Muscle of back (tissue), 3 donors: ENCODE measurements at regions not wholly inside any gene's neighbourhood (a gene's known extent, or its start where the extent isn't known, plus 50 kb on each side); places are given as distances from the start of the nearest gene placed in this dataset.
"Not testable (repeated sequence)": the region's sequence is repeated elsewhere in the genome, so short reads cannot be mapped to it uniquely, and the experiment has no call there.

Experiments
- DNase-seq, 3 donors: peaks; one replicate each; pipeline versions ENCODE4 v3.0.0 to v3.0.0-alpha.2; 2013

- no peak for DNase-seq
These were observed 76.0 kb upstream of the XPA start for GRCh38 chr9:97773091-97773490.

DNA sequence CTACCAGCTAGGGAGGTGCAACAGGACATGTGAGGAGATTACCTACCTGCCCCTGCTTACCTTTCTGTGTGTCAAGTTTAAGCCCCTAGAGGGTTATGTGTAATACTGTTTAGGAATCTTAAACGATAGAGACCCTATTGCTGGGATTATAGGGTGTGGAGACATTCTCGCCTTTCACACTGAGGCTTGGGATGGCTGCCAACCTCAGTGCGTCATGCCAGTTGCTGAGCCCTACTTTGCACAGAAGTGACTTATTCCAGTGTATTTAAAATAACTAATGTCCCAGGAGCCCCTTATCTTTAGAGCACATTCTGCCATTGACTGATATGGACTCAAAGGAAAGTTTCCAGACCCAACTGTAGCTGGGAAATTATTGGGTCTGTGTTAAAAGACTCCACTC lies 76.6 kb upstream of the XPA start:
- peak in 1 of 3 donors; percentile 27 for DNase-seq

- DNase-seq: no peak
These were observed 77.5 kb upstream of the XPA start for GRCh38 chr9:97774673-97775072.

- DNase-seq: not testable (repeated sequence)
These were observed 74.3 kb upstream of the FOXE1 start for GRCh38 chr9:97778740-97779139.

- DNase-seq: no peak
These were observed 73.4 kb upstream of the FOXE1 start for GRCh38 chr9:97779608-97780007.

DNA sequence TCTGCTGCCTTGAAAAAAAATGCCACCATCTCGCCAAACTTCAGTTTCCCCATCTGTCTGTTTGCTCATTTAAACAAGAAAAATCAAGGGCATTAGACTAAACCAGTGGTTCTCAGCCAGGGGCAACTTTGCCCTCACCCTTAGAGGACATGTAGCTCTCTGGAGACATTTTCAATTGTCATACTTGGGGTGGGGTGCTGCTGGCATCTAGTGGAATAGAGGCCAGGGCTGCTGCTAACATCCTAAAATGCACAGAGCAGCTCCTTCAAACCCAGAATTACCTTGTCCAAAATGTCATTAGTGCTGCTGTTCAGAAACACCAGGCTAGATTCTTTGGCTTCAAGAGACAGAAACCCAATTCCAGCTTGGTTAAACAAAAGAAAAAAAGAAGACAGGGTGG lies 71.1 kb upstream of the FOXE1 start:
- no peak for DNase-seq

DNA sequence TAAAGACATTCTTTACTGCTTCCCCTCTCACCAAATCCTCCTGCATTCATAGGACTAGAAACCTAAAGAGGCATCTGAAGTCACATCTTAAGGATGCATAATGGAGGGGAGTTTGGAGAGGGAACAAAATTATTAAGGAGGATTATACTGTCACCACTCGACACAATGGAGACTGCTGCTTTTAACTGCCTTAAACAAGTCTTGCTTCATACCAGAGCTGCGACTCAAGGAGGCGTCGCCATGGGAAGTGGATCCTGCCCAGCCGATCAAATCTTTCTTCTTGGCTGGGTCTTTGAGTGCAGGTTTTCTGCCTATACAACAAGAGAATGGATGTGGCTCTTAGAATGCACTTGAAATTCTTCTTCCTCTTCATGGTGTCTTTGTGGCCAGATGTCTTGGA lies 66.7 kb upstream of the FOXE1 start:
- DNase-seq: no peak

- DNase-seq: no peak
These were observed 65.5 kb upstream of the FOXE1 start for GRCh38 chr9:97787551-97787950.

DNA sequence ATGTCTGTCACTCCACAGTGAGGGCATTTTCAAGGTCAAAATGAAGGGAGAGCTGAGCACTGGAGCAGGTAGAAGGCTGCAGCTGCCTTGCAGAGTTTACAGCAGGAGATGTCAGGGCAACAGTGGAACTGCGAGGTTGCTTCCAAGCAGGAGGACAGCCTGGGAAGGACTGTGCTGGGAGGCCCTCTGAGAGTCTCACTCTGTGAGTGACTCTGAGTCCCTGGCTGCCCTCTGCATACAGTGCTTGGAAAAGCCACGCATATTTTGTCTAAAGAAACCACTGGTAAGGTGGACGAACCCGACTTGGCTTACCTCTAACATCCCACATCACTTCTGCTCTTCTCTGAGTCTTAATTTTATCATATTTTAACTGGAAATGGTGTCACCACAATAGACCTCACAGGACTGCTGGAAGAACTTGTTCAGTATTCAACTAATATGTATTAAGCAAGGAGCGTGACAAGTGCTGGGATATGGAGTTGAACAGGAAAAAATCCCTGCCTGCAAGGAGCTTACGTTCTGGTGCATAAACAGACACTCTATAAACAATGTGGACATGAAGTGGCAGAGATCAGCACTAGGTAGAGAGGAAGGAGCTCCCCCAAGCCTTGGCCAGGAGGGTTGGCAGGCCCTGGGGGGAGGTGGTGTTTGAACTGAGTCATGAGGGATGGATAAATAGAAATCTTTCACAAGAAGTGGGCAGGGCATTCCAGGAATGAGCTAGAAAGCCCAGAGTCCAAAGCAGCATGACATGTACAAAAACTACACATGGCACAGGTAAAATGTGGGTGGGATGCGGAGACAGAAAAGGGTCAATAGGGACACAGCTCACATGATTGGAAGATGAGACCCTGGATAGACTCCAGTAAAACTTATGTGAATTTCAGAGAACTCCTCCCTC lies 64.0 kb upstream of the FOXE1 start:
- DNase-seq: no peak

- no peak for DNase-seq
These were observed 62.5 kb upstream of the FOXE1 start for GRCh38 chr9:97790542-97790941.

- DNase-seq: no peak
These were observed 61.5 kb upstream of the FOXE1 start for GRCh38 chr9:97791542-97791941.

- DNase-seq: no peak
These were observed 60.0 kb upstream of the FOXE1 start for GRCh38 chr9:97793067-97793466.

GRCh38 chr9:97794666-97795065 lies 58.4 kb upstream of the FOXE1 start:
- no peak for DNase-seq

DNA sequence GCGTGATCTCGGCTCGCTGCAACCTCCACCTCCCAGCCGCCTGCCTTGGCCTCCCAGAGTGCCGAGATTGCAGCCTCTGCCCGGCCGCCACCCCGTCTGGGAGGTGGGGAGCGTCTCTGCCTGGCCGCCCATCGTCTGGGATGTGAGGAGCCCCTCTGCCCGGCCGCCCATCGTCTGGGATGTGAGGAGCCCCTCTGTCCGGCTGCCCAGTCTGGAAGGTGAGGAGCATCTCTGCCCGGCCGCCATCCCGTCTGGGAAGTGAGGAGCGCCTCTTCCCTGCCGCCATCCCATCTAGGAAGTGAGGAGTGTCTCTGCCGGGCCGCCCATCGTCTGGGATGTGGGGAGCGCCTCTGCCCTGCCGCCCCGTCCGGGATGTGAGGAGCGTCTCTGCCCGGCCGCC lies 56.9 kb upstream of the FOXE1 start:
- not testable (repeated sequence) for DNase-seq

- no peak for DNase-seq
These were observed 51.8 kb upstream of the FOXE1 start for GRCh38 chr9:97801180-97801579.

- no peak for DNase-seq
These were observed 50.8 kb upstream of the FOXE1 start for GRCh38 chr9:97802276-97802675.

- peak in 2 of 3 donors; percentile 24 to 62 for DNase-seq
These were observed 49.6 kb upstream of the FOXE1 start for GRCh38 chr9:97803167-97804058.
